ENCODE measurements at regions not wholly inside any gene's neighbourhood (a gene's known extent, or its start where the extent isn't known, plus 50 kb on each side); places are given as distances from the start of the nearest gene placed in this dataset.
A peak's percentile ranks its signal among the peaks of the same experiment; 100 is the strongest.
"Not testable (repeated sequence)": the region's sequence is repeated elsewhere in the genome, so short reads cannot be mapped to it uniquely, and the experiment has no call there.

GRCh38 chr3:90145094-90145860 lies 1037.9 kb downstream of the EPHA3 start:
- TF ChIP-seq CTCF (IDR thresholded peaks at IDR 0.05; ENCODE audit: insufficient read depth, low read length, severe bottlenecking) = no peak
- FAIRE-seq = no peak
- no peaks in the 10 kb centered on the region for H3K36me3 ChIP-seq (ENCODE audit: control insufficient read depth, insufficient read depth, low read length)
- H3K4me3 ChIP-seq (ENCODE audit: low read depth, low read length) = no peak overlapping the region
- H3K27me3 ChIP-seq (ENCODE audit: control insufficient read depth, insufficient read depth, low read length) = no peaks in the 10 kb centered on the region
- DNase-seq (ENCODE audit: low read depth) = no peak

- no peak for DNase-seq (ENCODE audit: low read depth)
- no peaks in the 10 kb centered on the region for H3K27me3 ChIP-seq (ENCODE audit: control insufficient read depth, insufficient read depth, low read length)
- H3K36me3 ChIP-seq (ENCODE audit: control insufficient read depth, insufficient read depth, low read length) = no peaks in the 10 kb centered on the region
- no peak for FAIRE-seq
- no peak overlapping the region for H3K4me3 ChIP-seq (ENCODE audit: low read depth, low read length)
- TF ChIP-seq CTCF (IDR thresholded peaks at IDR 0.05; ENCODE audit: insufficient read depth, low read length, severe bottlenecking) = no peak
Measured at GRCh38 chr3:90180096-90180495, 1072.7 kb downstream of the EPHA3 start.

GRCh38 chr3:90180543-90180942 lies 1073.1 kb downstream of the EPHA3 start:
- FAIRE-seq = no peak
- Histone ChIP-seq H3K27me3 (ENCODE audit: control insufficient read depth, insufficient read depth, low read length) (no peaks in the 10 kb centered on the region), H3K4me3 (ENCODE audit: low read depth, low read length) (no peak overlapping the region), H3K36me3 (ENCODE audit: control insufficient read depth, insufficient read depth, low read length) (no peaks in the 10 kb centered on the region)
- no peak for TF ChIP-seq CTCF (IDR thresholded peaks at IDR 0.05; ENCODE audit: insufficient read depth, low read length, severe bottlenecking)
- no peak for DNase-seq (ENCODE audit: low read depth)

- not testable (repeated sequence) for H3K27me3 ChIP-seq (ENCODE audit: control insufficient read depth, insufficient read depth, low read length); FAIRE-seq; H3K36me3 ChIP-seq (ENCODE audit: control insufficient read depth, insufficient read depth, low read length); H3K4me3 ChIP-seq (ENCODE audit: low read depth, low read length)
- peak; percentile 14 for DNase-seq (ENCODE audit: low read depth)
- TF ChIP-seq CTCF (IDR thresholded peaks at IDR 0.05; ENCODE audit: insufficient read depth, low read length, severe bottlenecking) = peak; percentile 38
Measured at GRCh38 chr3:90182291-90182976, 1075.0 kb downstream of the EPHA3 start.

- DNase-seq (ENCODE audit: low read depth) (peak; percentile 40), FAIRE-seq (peak; percentile 80)
- H3K27me3 ChIP-seq (ENCODE audit: control insufficient read depth, insufficient read depth, low read length) = no peaks in the 10 kb centered on the region
- TF ChIP-seq CTCF (IDR thresholded peaks at IDR 0.05; ENCODE audit: insufficient read depth, low read length, severe bottlenecking) = no peak
- no peaks in the 10 kb centered on the region for H3K36me3 ChIP-seq (ENCODE audit: control insufficient read depth, insufficient read depth, low read length)
- H3K4me3 ChIP-seq (ENCODE audit: low read depth, low read length) = no peak overlapping the region
Measured at GRCh38 chr3:90184861-90185260, 1077.4 kb downstream of the EPHA3 start.

- DNase-seq (ENCODE audit: low read depth); H3K4me3 ChIP-seq (ENCODE audit: low read depth, low read length); H3K36me3 ChIP-seq (ENCODE audit: control insufficient read depth, insufficient read depth, low read length); H3K27me3 ChIP-seq (ENCODE audit: control insufficient read depth, insufficient read depth, low read length): not testable (repeated sequence)
- peak; percentile 86 for FAIRE-seq
Measured at GRCh38 chr3:90197383-90197782, 1090.0 kb downstream of the EPHA3 start.

GRCh38 chr3:90202931-90203330 lies 1095.5 kb downstream of the EPHA3 start:
- not testable (repeated sequence) for H3K36me3 ChIP-seq (ENCODE audit: control insufficient read depth, insufficient read depth, low read length); H3K27me3 ChIP-seq (ENCODE audit: control insufficient read depth, insufficient read depth, low read length); H3K4me3 ChIP-seq (ENCODE audit: low read depth, low read length); FAIRE-seq; DNase-seq (ENCODE audit: low read depth)

- DNase-seq (ENCODE audit: low read depth) = peak; percentile 13
Measured at GRCh38 chr3:90206482-90206881, 1099.1 kb downstream of the EPHA3 start.

More at GRCh38 chr3:90206482-90206881, 1099.1 kb downstream of the EPHA3 start:
- H3K36me3 ChIP-seq (ENCODE audit: control insufficient read depth, insufficient read depth, low read length); H3K27me3 ChIP-seq (ENCODE audit: control insufficient read depth, insufficient read depth, low read length); FAIRE-seq; H3K4me3 ChIP-seq (ENCODE audit: low read depth, low read length): not testable (repeated sequence)
